T-cell (primary cell): ENCODE measurements at regions not wholly inside any gene's neighbourhood (a gene's known extent, or its start where the extent isn't known, plus 50 kb on each side); places are given as distances from the start of the nearest gene placed in this dataset.

Experiments used
- ATAC-seq, 4 experiments: fragments of 200-7000 bp in 3 of 4; fragments of 150-1000 bp in 1 of 4; cut with Tn5 transposase; replicated peaks in 1 of 4; 1 replicate in 3 of 4; 2 replicates in 1 of 4; pipeline ENCODE4 v1.10.0; 2021; ENCODE audit warnings: moderate library complexity in 3 of 4, mild to moderate bottlenecking in 2 of 4, moderate number of reproducible peaks in 1 of 4
- CTCF ChIA-PET, 2 donors: fragments of 300-600 bp; sonication (Branson Sonifier 250); formaldehyde crosslinking; loops; one replicate each; lab custom pipeline; 2022; ENCODE audit warnings: antibody characterized with exemption in 2 of 2; lab: Charles Lee
- POLR2A ChIA-PET, 2 donors: fragments of 300-600 bp; sonication (Branson Sonifier 250); formaldehyde crosslinking; loops; one replicate each; lab custom pipeline; 2022; ENCODE audit warnings: antibody characterized with exemption in 2 of 2; lab: Charles Lee
- DNase-seq, 35 experiments: peaks; one replicate each; pipeline versions ENCODE4 v3.0.0 to v3.0.0-alpha.2; 2013 to 2023
- H3K27ac ChIP-seq: one replicate; pipeline ENCODE4 v1.5.1; 2013; ENCODE audit warnings: low read length
- H3K27me3 ChIP-seq, 2 experiments: replicated peaks in 1 of 2; 1 replicate in 1 of 2; 2 replicates in 1 of 2; pipeline versions ENCODE4 v1.6.1 to v1.7.0; 2013; ENCODE audit warnings: low read length in 1 of 2, mixed read lengths in 1 of 2; ENCODE audit not compliant: control insufficient read depth in 2 of 2, insufficient read depth in 2 of 2; ENCODE audit errors: extremely low read depth in 1 of 2
- H3K36me3 ChIP-seq, 2 donors: 1 replicate in 1 of 2; 2 replicates in 1 of 2; pipeline versions ENCODE4 v1.6.1 to v1.7.0; 2013; ENCODE audit warnings: low read length in 1 of 2; ENCODE audit not compliant: control insufficient read depth in 2 of 2, insufficient read depth in 1 of 2; ENCODE audit errors: extremely low read depth in 1 of 2
- H3K4me1 ChIP-seq, 2 experiments: 1 replicate in 1 of 2; 2 replicates in 1 of 2; pipeline versions ENCODE4 v1.6.1 to v1.7.0; 2013; ENCODE audit warnings: low read length in 2 of 2, mixed read lengths in 1 of 2; ENCODE audit not compliant: insufficient read depth in 2 of 2, control insufficient read depth in 1 of 2; ENCODE audit errors: extremely low read depth in 1 of 2
- H3K4me3 ChIP-seq, 2 donors: 1 replicate in 1 of 2; 2 replicates in 1 of 2; pipeline versions ENCODE4 v1.5.1 to v1.7.0; 2013; ENCODE audit warnings: mild to moderate bottlenecking in 2 of 2, low read length in 1 of 2, moderate library complexity in 1 of 2; ENCODE audit not compliant: control insufficient read depth in 1 of 2; ENCODE audit errors: extremely low read depth in 1 of 2
- H3K9me3 ChIP-seq: 2 replicates; pipeline ENCODE4 v1.7.0; 2013
- H3K27ac Mint-ChIP-seq, 2 donors: one replicate each; pipeline ENCODE4 v1.8.0; 2020 to 2021; ENCODE audit warnings: mild to moderate bottlenecking in 2 of 2, mixed read lengths in 2 of 2
- H3K27me3 Mint-ChIP-seq, 2 donors: one replicate each; pipeline ENCODE4 v1.8.0; 2021 to 2022; ENCODE audit warnings: mixed read lengths in 2 of 2
- H3K36me3 Mint-ChIP-seq: one replicate; pipeline ENCODE4 v1.8.0; 2021; ENCODE audit warnings: mixed read lengths
- H3K4me1 Mint-ChIP-seq, 3 donors: one replicate each; pipeline ENCODE4 v1.8.0; 2020 to 2022; ENCODE audit warnings: mixed read lengths in 3 of 3, mild to moderate bottlenecking in 1 of 3
- H3K4me3 Mint-ChIP-seq, 3 donors: one replicate each; pipeline ENCODE4 v1.8.0; 2020 to 2022; ENCODE audit warnings: mild to moderate bottlenecking in 3 of 3, mixed read lengths in 3 of 3, moderate library complexity in 3 of 3
- H3K9me3 Mint-ChIP-seq, 3 donors: one replicate each; pipeline ENCODE4 v1.8.0; 2020 to 2022; ENCODE audit warnings: mixed read lengths in 3 of 3
- WGBS: methylation state at CpG from one replicate; pipeline ENCODE4 v1.1.5; 2013; ENCODE audit warnings: missing lambda C conversion rate; ENCODE audit not compliant: insufficient coverage; 5-methylcytosine and 5-hydroxymethylcytosine counted together

GRCh38 chr5:168014433-168015123, 276.9 kb upstream of the WWC1 start:
- Histone ChIP-seq H3K4me3 (no peak overlapping the region), H3K36me3 (no peaks in the 10 kb centered on the region), H3K27me3 (peaks cover 0 to 3% of the 10 kb centered on the region in 2 experiments), H3K27ac (no peak overlapping the region), H3K9me3 (no peaks in the 10 kb centered on the region), H3K4me1 (no peaks in the 10 kb centered on the region)
- H3K27ac Mint-ChIP-seq, result no peak overlapping the region
- no peak overlapping the region for H3K4me3 Mint-ChIP-seq
- DNase-seq, result no peak
- no peaks in the 10 kb centered on the region for H3K4me1 Mint-ChIP-seq
- H3K36me3 Mint-ChIP-seq, result no peaks in the 10 kb centered on the region
- CTCF ChIA-PET, result no interaction called here
- POLR2A ChIA-PET, result no interaction called here
- no peak for ATAC-seq
- peaks cover 0 to 9% (median 0%) of the 10 kb centered on the region in 3 donors for H3K9me3 Mint-ChIP-seq
- H3K27me3 Mint-ChIP-seq, result peaks cover 2 to 4% of the 10 kb centered on the region in 2 donors
- 84% methylated on average over 2 of the region's 5 CpGs for WGBS

GRCh38 chr5:168015506-168015905, 275.9 kb upstream of the WWC1 start:
- DNase-seq (no peak), ATAC-seq (no peak)
- Histone ChIP-seq H3K27me3 (peaks cover 0 to 3% of the 10 kb centered on the region in 2 experiments), H3K27ac (no peak overlapping the region), H3K4me3 (no peak overlapping the region), H3K9me3 (no peaks in the 10 kb centered on the region), H3K36me3 (no peaks in the 10 kb centered on the region), H3K4me1 (no peaks in the 10 kb centered on the region)
- H3K4me3 Mint-ChIP-seq, result no peak overlapping the region
- H3K27me3 Mint-ChIP-seq, result peaks cover 2 to 4% of the 10 kb centered on the region in 2 donors
- H3K9me3 Mint-ChIP-seq, result peaks cover 0 to 9% (median 0%) of the 10 kb centered on the region in 3 donors
- H3K36me3 Mint-ChIP-seq, result no peaks in the 10 kb centered on the region
- no peaks in the 10 kb centered on the region for H3K4me1 Mint-ChIP-seq
- ChIA-PET POLR2A (no interaction called here), CTCF (no interaction called here)
- 95% methylated on average over 4 of the region's 7 CpGs for WGBS
- H3K27ac Mint-ChIP-seq, result no peak overlapping the region

GRCh38 chr5:168017313-168017712, 274.1 kb upstream of the WWC1 start:
- H3K36me3 ChIP-seq, result no peaks in the 10 kb centered on the region
- WGBS, result 77% methylated on average over 3 of the region's 3 CpGs
- H3K4me1 ChIP-seq, result no peaks in the 10 kb centered on the region
- no peak overlapping the region for H3K27ac ChIP-seq
- Mint-ChIP-seq H3K27ac (no peak overlapping the region), H3K36me3 (no peaks in the 10 kb centered on the region), H3K9me3 (peaks cover 0 to 9% (median 0%) of the 10 kb centered on the region in 3 donors), H3K27me3 (peaks cover 2 to 6% of the 10 kb centered on the region in 2 donors), H3K4me3 (no peak overlapping the region), H3K4me1 (no peaks in the 10 kb centered on the region)
- no peaks in the 10 kb centered on the region for H3K9me3 ChIP-seq
- H3K27me3 ChIP-seq, result peaks cover 0 to 1% of the 10 kb centered on the region in 2 experiments
- ChIA-PET POLR2A (no interaction called here), CTCF (no interaction called here)
- DNase-seq, result no peak
- ATAC-seq, result no peak
- no peak overlapping the region for H3K4me3 ChIP-seq

- H3K27ac Mint-ChIP-seq, result no peak overlapping the region
- H3K9me3 Mint-ChIP-seq, result peaks cover 0 to 9% (median 0%) of the 10 kb centered on the region in 3 donors
- H3K4me1 Mint-ChIP-seq, result no peaks in the 10 kb centered on the region
- H3K9me3 ChIP-seq, result no peaks in the 10 kb centered on the region
- peaks cover 0 to 7% of the 10 kb centered on the region in 2 experiments for H3K27me3 ChIP-seq
- no peaks in the 10 kb centered on the region for H3K36me3 ChIP-seq
- ChIA-PET CTCF (no interaction called here), POLR2A (no interaction called here)
- no peaks in the 10 kb centered on the region for H3K36me3 Mint-ChIP-seq
- no peaks in the 10 kb centered on the region for H3K4me1 ChIP-seq
- DNase-seq (no peak), ATAC-seq (no peak)
- WGBS, result 97% methylated on average over 3 of the region's 3 CpGs
- H3K27me3 Mint-ChIP-seq, result peaks cover 2 to 7% of the 10 kb centered on the region in 2 donors
- H3K4me3 Mint-ChIP-seq, result no peak overlapping the region
- H3K27ac ChIP-seq, result no peak overlapping the region
- H3K4me3 ChIP-seq, result no peak overlapping the region
Measured at GRCh38 chr5:168019143-168019542, 272.3 kb upstream of the WWC1 start.

- H3K4me3 ChIP-seq, result no peak overlapping the region
- 8% methylated on average over 4 of the region's 11 CpGs for WGBS
- no peaks in the 10 kb centered on the region for H3K4me1 Mint-ChIP-seq
- no peak overlapping the region for H3K27ac ChIP-seq
- peaks cover 0 to 7% of the 10 kb centered on the region in 2 experiments for H3K27me3 ChIP-seq
- no peaks in the 10 kb centered on the region for H3K36me3 ChIP-seq
- H3K4me3 Mint-ChIP-seq, result no peak overlapping the region
- POLR2A ChIA-PET, result no interaction called here
- CTCF ChIA-PET, result no interaction called here
- peaks cover 2 to 7% of the 10 kb centered on the region in 2 donors for H3K27me3 Mint-ChIP-seq
- ATAC-seq (no peak), DNase-seq (no peak)
- no peaks in the 10 kb centered on the region for H3K4me1 ChIP-seq
- no peaks in the 10 kb centered on the region for H3K36me3 Mint-ChIP-seq
- H3K9me3 ChIP-seq, result no peaks in the 10 kb centered on the region
- H3K27ac Mint-ChIP-seq, result no peak overlapping the region
- H3K9me3 Mint-ChIP-seq, result peaks cover 0 to 9% (median 0%) of the 10 kb centered on the region in 3 donors
Measured at GRCh38 chr5:168020542-168021294, 270.7 kb upstream of the WWC1 start.

GRCh38 chr5:168022446-168023169, 268.8 kb upstream of the WWC1 start:
- WGBS, result 89% methylated on average over 10 of the region's 16 CpGs
- H3K27me3 Mint-ChIP-seq, result peaks cover 2 to 7% of the 10 kb centered on the region in 2 donors
- Histone ChIP-seq H3K36me3 (no peaks in the 10 kb centered on the region), H3K9me3 (no peaks in the 10 kb centered on the region), H3K27ac (no peak overlapping the region), H3K27me3 (peaks cover 0 to 7% of the 10 kb centered on the region in 2 experiments), H3K4me1 (no peaks in the 10 kb centered on the region), H3K4me3 (no peak overlapping the region)
- no peak for DNase-seq
- H3K4me1 Mint-ChIP-seq, result no peaks in the 10 kb centered on the region
- no peaks in the 10 kb centered on the region for H3K36me3 Mint-ChIP-seq
- no peak for ATAC-seq
- no peak overlapping the region for H3K4me3 Mint-ChIP-seq
- no peak overlapping the region for H3K27ac Mint-ChIP-seq
- ChIA-PET CTCF (no interaction called here), POLR2A (no interaction called here)
- H3K9me3 Mint-ChIP-seq, result peaks cover 0 to 9% (median 0%) of the 10 kb centered on the region in 3 donors
